Fibroblast of pulmonary artery (primary cell): ENCODE measurements at regions not wholly inside any gene's neighbourhood (a gene's known extent, or its start where the extent isn't known, plus 50 kb on each side); places are given as distances from the start of the nearest gene placed in this dataset.

Source experiments
- DNase-seq: peaks from one replicate; pipeline ENCODE4 v3.0.0-alpha.2; 2010; ENCODE audit warnings: low read depth
- H3K4me3 ChIP-seq: replicated peaks from 2 replicates; pipeline ENCODE4 v1.5.1; 2011; ENCODE audit warnings: low read depth, mild to moderate bottlenecking, control low read depth, low read length, moderate library complexity
- CTCF ChIP-seq: IDR thresholded peaks from 2 replicates; pipeline ENCODE4 v1.5.1; 2011; ENCODE audit warnings: mild to moderate bottlenecking, control low read depth, low read length, inconsistent platforms; ENCODE audit errors: missing control alignments

- DNase-seq = no peak
- no peak for TF ChIP-seq CTCF
These were observed 126.0 kb upstream of the IQSEC1 start for GRCh38 chr3:13199006-13199776.

GRCh38 chr3:13198264-13198879 lies 125.1 kb upstream of the IQSEC1 start:
- DNase-seq = no peak
- no peak for TF ChIP-seq CTCF
- no peak overlapping the region for H3K4me3 ChIP-seq

More at GRCh38 chr3:13199006-13199776, 126.0 kb upstream of the IQSEC1 start:
- H3K4me3 ChIP-seq = no peak overlapping the region

- no peak for TF ChIP-seq CTCF
- H3K4me3 ChIP-seq = no peak overlapping the region
- DNase-seq = no peak
These were observed 124.6 kb upstream of the IQSEC1 start for GRCh38 chr3:13197795-13198194.

- DNase-seq = no peak
- TF ChIP-seq CTCF = no peak
- H3K4me3 ChIP-seq = no peak overlapping the region
These were observed 124.1 kb upstream of the IQSEC1 start for GRCh38 chr3:13197281-13197680.

GRCh38 chr3:13195374-13195773 lies 122.1 kb upstream of the IQSEC1 start:
- TF ChIP-seq CTCF = no peak
- no peak for DNase-seq
- H3K4me3 ChIP-seq = no peak overlapping the region

GRCh38 chr3:13194285-13195209 lies 121.3 kb upstream of the IQSEC1 start:
- no peak for DNase-seq
- no peak overlapping the region for H3K4me3 ChIP-seq
- TF ChIP-seq CTCF = no peak
